Liver (tissue), 3 donors: ENCODE measurements at regions not wholly inside any gene's neighbourhood (a gene's known extent, or its start where the extent isn't known, plus 50 kb on each side); places are given as distances from the start of the nearest gene placed in this dataset.

Source experiments
- EGR1 ChIP-seq, 2 donors: IDR thresholded peaks; 2 replicates each; pipeline ENCODE4 v1.6.1; 2016 to 2018; ENCODE audit warnings: antibody characterized with exemption in 2 of 2, low read depth in 2 of 2
- GABPA ChIP-seq, 2 donors: IDR thresholded peaks in 1 of 2; conservative IDR thresholded peaks in 1 of 2; 2 replicates each; pipeline ENCODE4 v1.6.1; 2016; ENCODE audit warnings: antibody characterized with exemption in 2 of 2, mild to moderate bottlenecking in 1 of 2, moderate library complexity in 1 of 2
- RAD21 ChIP-seq, 2 donors: IDR thresholded peaks; 2 replicates each; pipeline ENCODE4 v1.6.1; 2016; ENCODE audit warnings: antibody characterized with exemption in 2 of 2, mild to moderate bottlenecking in 2 of 2
- TAF1 ChIP-seq: conservative IDR thresholded peaks from 2 replicates; pipeline ENCODE4 v1.6.1; 2016; ENCODE audit warnings: antibody characterized with exemption, mild to moderate bottlenecking
- TF ChIP-seq, protein P1 (sequence below): fragments of 150-350 bp; IDR thresholded peaks from 2 replicates; pipeline ENCODE4 v1.5.1; 2017; ENCODE audit warnings: improper control_type of control experiment, low read depth, low read length; ENCODE audit not compliant: missing input control
- TF ChIP-seq, protein P2 (sequence below): IDR thresholded peaks from 2 replicates; pipeline ENCODE4 v1.6.1; 2016; ENCODE audit warnings: antibody characterized with exemption
- donor health status: healthy.
- donor health status: healthy.

DNA sequence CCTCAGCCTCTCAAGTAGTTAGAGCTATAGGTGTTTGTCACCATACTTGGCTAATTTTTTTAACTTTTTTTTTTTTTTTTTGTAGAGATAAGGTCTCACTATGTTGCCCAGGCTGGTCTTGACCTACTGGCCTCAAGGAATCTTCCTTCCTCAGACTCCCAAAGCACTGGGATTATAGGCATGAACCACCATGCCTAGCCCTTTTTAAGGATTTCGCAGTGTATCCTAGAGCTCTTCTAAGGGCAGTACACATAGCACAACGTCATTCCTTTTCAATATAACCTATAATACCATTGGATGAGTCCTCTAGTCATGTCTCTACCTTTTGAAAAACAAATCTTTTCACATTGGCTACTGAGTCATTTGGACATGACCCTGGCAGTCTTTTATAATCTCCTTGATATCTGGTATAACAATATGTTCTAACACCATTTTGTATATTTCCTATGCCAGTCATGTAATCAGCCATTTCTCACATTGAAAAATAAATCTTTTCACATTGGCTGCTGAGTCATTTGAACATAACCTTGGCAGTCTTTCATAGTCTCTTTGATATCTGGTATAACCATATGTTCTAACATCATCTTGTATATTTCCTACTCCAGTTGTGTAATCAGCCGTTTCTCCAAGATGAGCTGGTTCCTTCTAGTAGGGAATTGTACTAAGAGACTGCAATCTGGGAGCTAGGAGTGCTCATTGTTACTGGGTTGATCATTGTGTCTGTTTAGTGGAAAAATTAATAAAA lies 944.7 kb downstream of the MCTP2 start:
- TF ChIP-seq RAD21 (IDR thresholded peaks at IDR 0.05), result no peak
- TF ChIP-seq, protein P1, sequence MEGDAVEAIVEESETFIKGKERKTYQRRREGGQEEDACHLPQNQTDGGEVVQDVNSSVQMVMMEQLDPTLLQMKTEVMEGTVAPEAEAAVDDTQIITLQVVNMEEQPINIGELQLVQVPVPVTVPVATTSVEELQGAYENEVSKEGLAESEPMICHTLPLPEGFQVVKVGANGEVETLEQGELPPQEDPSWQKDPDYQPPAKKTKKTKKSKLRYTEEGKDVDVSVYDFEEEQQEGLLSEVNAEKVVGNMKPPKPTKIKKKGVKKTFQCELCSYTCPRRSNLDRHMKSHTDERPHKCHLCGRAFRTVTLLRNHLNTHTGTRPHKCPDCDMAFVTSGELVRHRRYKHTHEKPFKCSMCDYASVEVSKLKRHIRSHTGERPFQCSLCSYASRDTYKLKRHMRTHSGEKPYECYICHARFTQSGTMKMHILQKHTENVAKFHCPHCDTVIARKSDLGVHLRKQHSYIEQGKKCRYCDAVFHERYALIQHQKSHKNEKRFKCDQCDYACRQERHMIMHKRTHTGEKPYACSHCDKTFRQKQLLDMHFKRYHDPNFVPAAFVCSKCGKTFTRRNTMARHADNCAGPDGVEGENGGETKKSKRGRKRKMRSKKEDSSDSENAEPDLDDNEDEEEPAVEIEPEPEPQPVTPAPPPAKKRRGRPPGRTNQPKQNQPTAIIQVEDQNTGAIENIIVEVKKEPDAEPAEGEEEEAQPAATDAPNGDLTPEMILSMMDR, result no peak
- TF ChIP-seq GABPA (IDR thresholded peaks at IDR 0.05 in 1 of 2, conservative IDR thresholded peaks at IDR 0.05 in 1 of 2), result no peak
- no peak for TF ChIP-seq EGR1 (IDR thresholded peaks at IDR 0.05; ENCODE audit: low read depth in 2 of 2)
- no peak for TF ChIP-seq TAF1
- TF ChIP-seq, protein P2, sequence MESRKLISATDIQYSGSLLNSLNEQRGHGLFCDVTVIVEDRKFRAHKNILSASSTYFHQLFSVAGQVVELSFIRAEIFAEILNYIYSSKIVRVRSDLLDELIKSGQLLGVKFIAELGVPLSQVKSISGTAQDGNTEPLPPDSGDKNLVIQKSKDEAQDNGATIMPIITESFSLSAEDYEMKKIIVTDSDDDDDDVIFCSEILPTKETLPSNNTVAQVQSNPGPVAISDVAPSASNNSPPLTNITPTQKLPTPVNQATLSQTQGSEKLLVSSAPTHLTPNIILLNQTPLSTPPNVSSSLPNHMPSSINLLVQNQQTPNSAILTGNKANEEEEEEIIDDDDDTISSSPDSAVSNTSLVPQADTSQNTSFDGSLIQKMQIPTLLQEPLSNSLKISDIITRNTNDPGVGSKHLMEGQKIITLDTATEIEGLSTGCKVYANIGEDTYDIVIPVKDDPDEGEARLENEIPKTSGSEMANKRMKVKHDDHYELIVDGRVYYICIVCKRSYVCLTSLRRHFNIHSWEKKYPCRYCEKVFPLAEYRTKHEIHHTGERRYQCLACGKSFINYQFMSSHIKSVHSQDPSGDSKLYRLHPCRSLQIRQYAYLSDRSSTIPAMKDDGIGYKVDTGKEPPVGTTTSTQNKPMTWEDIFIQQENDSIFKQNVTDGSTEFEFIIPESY, result no peak
